ENCODE measurements at regions not wholly inside any gene's neighbourhood (a gene's known extent, or its start where the extent isn't known, plus 50 kb on each side); places are given as distances from the start of the nearest gene placed in this dataset.

DNA sequence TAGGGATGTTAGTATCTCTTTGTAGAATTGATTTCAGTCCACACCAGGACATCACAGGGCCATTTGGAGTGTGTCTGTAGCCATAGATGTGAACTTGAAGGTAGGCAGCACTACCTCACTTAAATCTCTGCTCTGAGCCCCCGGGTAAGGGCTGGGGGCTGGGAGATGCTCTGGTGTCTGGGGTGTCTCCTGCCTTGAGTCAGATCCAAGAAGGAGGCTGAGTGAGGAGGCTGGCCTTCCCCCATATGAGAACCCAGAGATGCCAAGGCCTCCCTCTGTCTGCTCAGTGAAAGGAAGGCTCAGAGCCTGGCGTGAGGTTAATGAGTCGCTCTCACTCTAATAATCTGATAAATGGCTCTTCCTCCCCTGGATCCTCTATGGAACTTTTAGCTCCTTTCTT is 161.6 kb downstream of the ACTL8 start:
- no peak overlapping the region for H3K27ac Mint-ChIP-seq
- H3K27me3 Mint-ChIP-seq, result peaks cover 8% of the 10 kb centered on the region
- no peaks in the 10 kb centered on the region for H3K4me1 Mint-ChIP-seq
- no peaks in the 10 kb centered on the region for H3K36me3 Mint-ChIP-seq
- H3K4me3 Mint-ChIP-seq, result no peak overlapping the region
- H3K9me3 Mint-ChIP-seq, result no peaks in the 10 kb centered on the region

DNA sequence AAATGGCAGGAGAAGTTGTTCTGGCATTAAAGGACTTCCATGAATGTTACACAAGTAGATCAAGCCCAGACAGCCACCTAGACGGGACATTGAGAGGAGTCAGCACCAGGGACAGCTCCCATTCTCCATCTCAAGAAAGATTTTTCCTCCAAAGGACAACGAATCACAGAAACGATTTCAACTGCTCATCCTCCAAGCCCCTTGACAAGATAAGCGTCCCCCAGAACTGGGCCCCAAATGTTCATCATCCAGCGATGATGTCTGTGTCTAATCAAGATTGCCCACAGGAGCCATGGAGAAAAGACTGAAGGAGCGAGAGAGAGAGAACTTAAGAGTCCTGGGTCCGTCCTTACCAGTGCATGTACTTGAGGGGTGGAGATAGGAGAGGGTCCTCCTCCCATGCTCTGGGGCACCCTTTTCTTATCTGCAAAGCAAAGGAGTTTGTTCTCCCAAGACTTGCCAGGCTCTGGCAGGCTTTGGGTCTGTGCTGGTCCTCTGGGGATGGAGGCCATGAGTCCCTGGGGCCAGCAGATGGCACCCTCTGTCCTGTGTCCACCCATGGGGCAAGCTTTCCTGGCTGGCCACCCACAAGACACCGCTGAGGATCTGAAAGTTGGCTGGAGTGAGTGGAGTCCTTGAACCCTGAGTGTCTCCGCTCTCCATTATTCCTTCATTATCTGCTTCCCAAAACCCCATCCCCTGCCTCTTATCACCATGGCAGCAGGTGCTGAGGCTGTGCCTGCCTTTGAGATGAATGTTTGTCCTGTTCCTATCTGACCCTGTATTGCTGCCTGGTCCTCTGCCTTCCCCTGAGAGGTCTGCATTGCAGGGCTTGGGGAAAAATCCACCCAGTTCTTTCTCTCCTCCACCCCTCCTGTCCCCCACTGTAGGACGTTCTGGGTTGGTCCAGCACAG is 164.6 kb downstream of the ACTL8 start:
- Mint-ChIP-seq H3K27me3 (peaks cover 15% of the 10 kb centered on the region), H3K36me3 (no peaks in the 10 kb centered on the region), H3K4me1 (no peaks in the 10 kb centered on the region), H3K27ac (no peak overlapping the region), H3K4me3 (no peak overlapping the region), H3K9me3 (no peaks in the 10 kb centered on the region)

DNA sequence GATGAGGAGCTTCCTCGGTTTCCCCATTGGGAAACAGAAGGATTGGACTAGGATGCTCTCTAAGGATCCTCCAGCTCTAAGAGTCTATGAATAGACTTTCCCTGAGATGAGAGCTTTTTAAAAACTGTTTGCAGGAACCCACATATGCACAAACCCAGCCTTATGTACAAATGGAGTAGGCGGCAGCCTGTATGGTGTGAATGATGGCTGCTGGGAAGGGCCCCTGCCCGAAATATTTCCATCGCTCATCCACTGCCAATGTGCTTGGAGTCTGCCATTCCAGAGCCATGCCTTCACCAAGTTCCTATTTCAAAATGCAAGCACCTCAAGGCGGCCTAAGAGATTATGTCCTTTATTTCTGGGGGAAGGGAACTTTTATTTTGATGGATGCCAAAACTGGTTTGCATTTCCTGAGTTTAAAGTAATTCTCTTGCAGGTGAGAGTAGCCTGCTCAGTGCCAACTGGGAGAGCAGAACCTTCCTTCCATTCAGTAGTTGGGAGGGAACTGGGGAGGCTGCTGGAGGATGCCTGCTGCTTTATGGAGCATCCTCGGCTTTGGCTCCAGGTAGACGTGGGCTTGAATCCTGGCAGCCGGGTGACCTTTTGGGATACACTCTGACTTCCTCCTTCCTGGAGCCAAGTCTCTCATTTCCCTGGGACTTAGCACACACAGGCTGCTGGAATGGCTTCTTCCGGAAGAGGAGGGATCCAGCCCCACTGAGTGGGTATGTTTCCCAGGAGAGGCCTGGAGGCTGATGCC is 165.9 kb downstream of the ACTL8 start:
- Mint-ChIP-seq H3K9me3 (no peaks in the 10 kb centered on the region), H3K4me3 (no peak overlapping the region), H3K27ac (no peak overlapping the region), H3K36me3 (no peaks in the 10 kb centered on the region), H3K27me3 (peaks cover 18% of the 10 kb centered on the region), H3K4me1 (no peaks in the 10 kb centered on the region)

GRCh38 chr1:17922833-17923232 is 167.7 kb downstream of the ACTL8 start:
- H3K4me1 Mint-ChIP-seq, result no peaks in the 10 kb centered on the region
- no peak overlapping the region for H3K27ac Mint-ChIP-seq
- no peak overlapping the region for H3K4me3 Mint-ChIP-seq
- peaks cover 13% of the 10 kb centered on the region for H3K27me3 Mint-ChIP-seq
- H3K36me3 Mint-ChIP-seq, result no peaks in the 10 kb centered on the region
- H3K9me3 Mint-ChIP-seq, result no peaks in the 10 kb centered on the region

DNA sequence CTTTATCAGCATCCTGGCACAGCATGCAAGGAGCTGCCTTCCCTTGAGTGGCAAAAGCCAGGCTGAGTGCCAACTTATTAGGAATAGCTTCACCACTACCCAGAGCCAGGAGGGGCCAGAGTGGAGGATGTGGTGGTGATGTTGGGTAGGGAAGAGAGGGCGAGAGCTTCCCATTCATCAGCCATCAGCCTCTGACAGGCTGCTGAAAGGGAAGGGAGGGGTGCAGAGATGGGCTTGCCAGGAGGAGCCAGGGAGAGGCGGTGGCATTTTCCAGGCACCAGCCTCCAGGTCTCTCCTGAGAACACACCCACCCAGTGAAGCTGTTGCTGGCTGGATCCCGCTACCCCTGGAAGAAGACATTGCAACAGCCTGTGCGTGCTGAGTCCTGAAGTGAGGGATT is 168.5 kb downstream of the ACTL8 start:
- Mint-ChIP-seq H3K27me3 (peaks cover 11% of the 10 kb centered on the region), H3K36me3 (no peaks in the 10 kb centered on the region), H3K27ac (no peak overlapping the region), H3K9me3 (no peaks in the 10 kb centered on the region), H3K4me3 (no peak overlapping the region), H3K4me1 (no peaks in the 10 kb centered on the region)

- Mint-ChIP-seq H3K36me3 (no peaks in the 10 kb centered on the region), H3K27ac (no peak overlapping the region), H3K9me3 (no peaks in the 10 kb centered on the region), H3K4me1 (no peaks in the 10 kb centered on the region), H3K27me3 (peaks cover 11% of the 10 kb centered on the region), H3K4me3 (no peak overlapping the region)
Measured at GRCh38 chr1:17924578-17924977, 169.4 kb downstream of the ACTL8 start.

GRCh38 chr1:17925290-17926237 is 170.4 kb downstream of the ACTL8 start:
- Mint-ChIP-seq H3K4me1 (no peaks in the 10 kb centered on the region), H3K4me3 (no peak overlapping the region), H3K9me3 (no peaks in the 10 kb centered on the region), H3K27me3 (peaks cover 15% of the 10 kb centered on the region), H3K36me3 (no peaks in the 10 kb centered on the region), H3K27ac (no peak overlapping the region)

DNA sequence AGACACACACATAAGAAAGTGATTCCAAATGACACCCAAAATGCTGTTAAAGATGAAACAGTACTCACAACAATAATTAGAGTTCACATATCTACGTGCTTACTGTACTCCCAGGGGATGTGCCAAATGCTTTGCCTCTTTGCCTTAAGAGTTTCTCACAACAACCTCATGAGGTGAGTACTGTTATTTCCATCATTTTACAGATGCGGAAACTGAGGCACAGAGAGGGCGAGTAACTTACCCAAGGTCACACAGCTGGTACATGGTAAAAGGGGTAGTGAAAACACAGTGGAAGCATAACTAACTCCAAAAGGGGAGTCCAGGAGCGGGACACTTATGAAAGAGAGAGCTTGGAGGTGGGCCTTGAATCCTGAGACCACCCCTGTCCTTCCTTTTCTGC is 171.8 kb downstream of the ACTL8 start:
- Mint-ChIP-seq H3K27me3 (peaks cover 16% of the 10 kb centered on the region), H3K4me3 (no peak overlapping the region), H3K27ac (no peak overlapping the region), H3K4me1 (no peaks in the 10 kb centered on the region), H3K9me3 (no peaks in the 10 kb centered on the region), H3K36me3 (no peaks in the 10 kb centered on the region)

DNA sequence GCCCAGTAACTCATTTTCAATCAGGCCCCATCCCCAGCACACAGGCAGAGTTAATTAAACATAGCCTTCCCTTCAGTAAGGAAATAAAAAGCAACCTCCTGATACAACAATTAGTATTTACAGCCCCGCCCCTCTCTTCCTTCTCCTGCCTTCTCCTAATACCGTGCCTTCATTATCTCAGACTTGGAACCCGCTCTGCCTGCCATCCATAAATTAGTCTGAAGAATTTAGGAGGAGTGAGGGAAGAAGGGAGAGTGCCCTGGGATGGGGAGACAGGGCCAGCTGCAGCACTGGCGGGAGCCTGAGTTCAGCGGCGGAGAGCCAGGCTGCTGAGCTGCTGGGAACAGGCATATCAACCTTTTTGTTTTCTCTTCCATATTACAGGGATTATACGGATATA is 172.8 kb downstream of the ACTL8 start:
- H3K4me1 Mint-ChIP-seq, result no peaks in the 10 kb centered on the region
- H3K9me3 Mint-ChIP-seq, result no peaks in the 10 kb centered on the region
- no peaks in the 10 kb centered on the region for H3K36me3 Mint-ChIP-seq
- H3K4me3 Mint-ChIP-seq, result no peak overlapping the region
- H3K27ac Mint-ChIP-seq, result no peak overlapping the region
- peaks cover 14% of the 10 kb centered on the region for H3K27me3 Mint-ChIP-seq

- Mint-ChIP-seq H3K27me3 (peaks cover 10% of the 10 kb centered on the region), H3K4me1 (no peaks in the 10 kb centered on the region), H3K36me3 (no peaks in the 10 kb centered on the region), H3K27ac (no peak overlapping the region), H3K4me3 (no peak overlapping the region), H3K9me3 (no peaks in the 10 kb centered on the region)
Measured at GRCh38 chr1:17929224-17929623, 174.1 kb downstream of the ACTL8 start.

DNA sequence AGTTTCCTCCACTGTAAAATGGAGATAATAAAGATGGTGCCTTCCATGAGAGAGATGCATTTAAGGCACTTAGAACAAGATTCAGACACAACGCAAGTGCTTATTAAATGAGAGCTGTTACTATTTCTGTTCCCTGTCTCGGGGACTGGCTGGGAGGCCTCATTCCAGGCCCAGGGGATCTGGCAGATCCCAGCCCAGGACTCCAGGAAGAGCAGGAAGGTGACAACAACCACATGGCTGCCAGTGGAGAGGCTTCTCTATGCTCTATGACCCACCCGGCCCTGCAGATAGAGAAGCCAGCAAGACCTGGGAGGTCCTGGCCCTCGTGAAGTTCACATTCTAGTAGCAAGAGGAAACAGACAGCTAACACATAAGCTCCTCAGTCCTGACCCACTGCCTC is 175.5 kb downstream of the ACTL8 start:
- H3K27me3 Mint-ChIP-seq, result peaks cover 7% of the 10 kb centered on the region
- H3K4me3 Mint-ChIP-seq, result no peak overlapping the region

DNA sequence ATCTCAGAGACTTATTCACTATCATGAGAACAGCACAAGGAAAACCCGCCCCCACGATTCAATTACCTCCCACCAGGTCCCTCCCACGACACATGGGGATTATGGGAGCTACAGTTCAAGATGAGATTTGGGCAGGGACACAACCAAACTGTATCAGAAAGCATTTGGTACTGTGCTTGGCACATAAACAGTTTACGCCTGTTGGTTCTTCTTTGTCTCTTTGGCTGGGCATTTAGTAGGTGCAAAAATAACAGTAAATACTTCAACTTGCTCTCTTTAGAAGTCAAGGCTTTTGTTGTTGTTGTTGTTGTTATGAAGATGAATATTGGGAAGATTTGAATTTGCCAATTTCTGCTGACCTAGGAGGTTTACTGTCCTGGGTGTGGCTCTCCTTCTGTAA is 175.4 kb upstream of the IGSF21 start:
- H3K27me3 Mint-ChIP-seq, result peaks cover 7% of the 10 kb centered on the region
- no peaks in the 10 kb centered on the region for H3K4me1 Mint-ChIP-seq
- no peaks in the 10 kb centered on the region for H3K36me3 Mint-ChIP-seq
- H3K27ac Mint-ChIP-seq, result no peak overlapping the region
- H3K4me3 Mint-ChIP-seq, result no peak overlapping the region
- no peaks in the 10 kb centered on the region for H3K9me3 Mint-ChIP-seq

More for the DNA sequence above, 175.5 kb downstream of the ACTL8 start:
- Mint-ChIP-seq H3K36me3 (no peaks in the 10 kb centered on the region), H3K9me3 (no peaks in the 10 kb centered on the region), H3K27ac (no peak overlapping the region), H3K4me1 (no peaks in the 10 kb centered on the region)

DNA sequence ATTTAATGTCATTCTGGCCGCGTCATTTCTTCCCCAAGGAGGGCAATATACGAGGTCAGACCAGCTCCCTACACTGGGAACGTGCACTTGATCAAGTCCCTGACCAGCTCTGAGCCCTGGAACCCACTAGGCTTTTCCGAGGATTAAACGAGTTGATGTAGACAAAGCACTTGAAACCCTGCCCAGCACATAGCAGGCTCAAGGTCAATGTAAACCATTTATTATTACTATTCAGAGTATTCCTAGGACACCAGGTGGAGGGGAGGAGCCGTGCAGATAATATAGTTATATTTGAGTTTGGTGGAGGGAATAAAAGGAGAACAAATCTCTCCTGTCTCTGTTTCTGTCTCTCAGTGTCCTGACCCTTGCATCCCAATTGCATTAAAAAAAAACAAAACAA is 174.1 kb upstream of the IGSF21 start:
- no peaks in the 10 kb centered on the region for H3K4me1 Mint-ChIP-seq
- no peaks in the 10 kb centered on the region for H3K36me3 Mint-ChIP-seq
- no peak overlapping the region for H3K4me3 Mint-ChIP-seq
- H3K27ac Mint-ChIP-seq, result no peak overlapping the region
- H3K27me3 Mint-ChIP-seq, result peaks cover 7% of the 10 kb centered on the region
- H3K9me3 Mint-ChIP-seq, result no peaks in the 10 kb centered on the region

DNA sequence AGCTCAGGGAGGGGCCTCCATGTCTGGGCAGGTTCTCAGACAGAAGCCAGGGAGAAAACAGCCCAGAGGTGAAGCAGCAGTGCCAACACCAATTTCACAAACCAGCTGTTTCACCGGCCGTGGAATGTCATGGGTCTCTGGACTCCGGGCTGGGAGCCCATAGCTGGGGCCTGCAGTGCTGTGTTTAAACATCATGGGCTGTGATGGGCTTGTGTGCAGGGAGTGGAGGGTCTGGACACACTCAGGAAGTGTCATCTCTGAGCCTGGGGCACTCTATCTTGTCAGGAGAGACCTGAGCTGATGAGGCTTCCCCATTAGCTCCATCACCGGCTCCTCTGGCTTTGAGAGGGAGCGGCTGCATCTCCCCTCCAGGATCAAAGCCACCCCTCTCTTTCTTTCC is 173.6 kb upstream of the IGSF21 start:
- Mint-ChIP-seq H3K27ac (no peak overlapping the region), H3K36me3 (no peaks in the 10 kb centered on the region), H3K27me3 (peaks cover 7% of the 10 kb centered on the region), H3K4me1 (no peaks in the 10 kb centered on the region), H3K4me3 (no peak overlapping the region), H3K9me3 (no peaks in the 10 kb centered on the region)

- Mint-ChIP-seq H3K4me3 (no peak overlapping the region), H3K27me3 (peaks cover 6% of the 10 kb centered on the region), H3K9me3 (no peaks in the 10 kb centered on the region), H3K27ac (no peak overlapping the region), H3K36me3 (no peaks in the 10 kb centered on the region), H3K4me1 (no peaks in the 10 kb centered on the region)
Measured at GRCh38 chr1:17935230-17935629, 172.4 kb upstream of the IGSF21 start.
